ENCODE measurements at regions not wholly inside any gene's neighbourhood (a gene's known extent, or its start where the extent isn't known, plus 50 kb on each side); places are given as distances from the start of the nearest gene placed in this dataset.

- TF ChIP-seq, protein P1, sequence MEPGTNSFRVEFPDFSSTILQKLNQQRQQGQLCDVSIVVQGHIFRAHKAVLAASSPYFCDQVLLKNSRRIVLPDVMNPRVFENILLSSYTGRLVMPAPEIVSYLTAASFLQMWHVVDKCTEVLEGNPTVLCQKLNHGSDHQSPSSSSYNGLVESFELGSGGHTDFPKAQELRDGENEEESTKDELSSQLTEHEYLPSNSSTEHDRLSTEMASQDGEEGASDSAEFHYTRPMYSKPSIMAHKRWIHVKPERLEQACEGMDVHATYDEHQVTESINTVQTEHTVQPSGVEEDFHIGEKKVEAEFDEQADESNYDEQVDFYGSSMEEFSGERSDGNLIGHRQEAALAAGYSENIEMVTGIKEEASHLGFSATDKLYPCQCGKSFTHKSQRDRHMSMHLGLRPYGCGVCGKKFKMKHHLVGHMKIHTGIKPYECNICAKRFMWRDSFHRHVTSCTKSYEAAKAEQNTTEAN (CRISPR knock-in tag; IDR thresholded peaks at IDR 0.05): no peak
- TF ChIP-seq, protein P2, sequence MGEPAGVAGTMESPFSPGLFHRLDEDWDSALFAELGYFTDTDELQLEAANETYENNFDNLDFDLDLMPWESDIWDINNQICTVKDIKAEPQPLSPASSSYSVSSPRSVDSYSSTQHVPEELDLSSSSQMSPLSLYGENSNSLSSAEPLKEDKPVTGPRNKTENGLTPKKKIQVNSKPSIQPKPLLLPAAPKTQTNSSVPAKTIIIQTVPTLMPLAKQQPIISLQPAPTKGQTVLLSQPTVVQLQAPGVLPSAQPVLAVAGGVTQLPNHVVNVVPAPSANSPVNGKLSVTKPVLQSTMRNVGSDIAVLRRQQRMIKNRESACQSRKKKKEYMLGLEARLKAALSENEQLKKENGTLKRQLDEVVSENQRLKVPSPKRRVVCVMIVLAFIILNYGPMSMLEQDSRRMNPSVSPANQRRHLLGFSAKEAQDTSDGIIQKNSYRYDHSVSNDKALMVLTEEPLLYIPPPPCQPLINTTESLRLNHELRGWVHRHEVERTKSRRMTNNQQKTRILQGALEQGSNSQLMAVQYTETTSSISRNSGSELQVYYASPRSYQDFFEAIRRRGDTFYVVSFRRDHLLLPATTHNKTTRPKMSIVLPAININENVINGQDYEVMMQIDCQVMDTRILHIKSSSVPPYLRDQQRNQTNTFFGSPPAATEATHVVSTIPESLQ (CRISPR knock-in tag; IDR thresholded peaks at IDR 0.05): no peak
- TF ChIP-seq RELA (CRISPR knock-in tag; IDR thresholded peaks at IDR 0.05; ENCODE audit: borderline replicate concordance) (no peak), ZNF416 (CRISPR knock-in tag; IDR thresholded peaks at IDR 0.05) (no peak), JUN (CRISPR knock-in tag; IDR thresholded peaks at IDR 0.05) (no peak), ESRRA (CRISPR knock-in tag; IDR thresholded peaks at IDR 0.05; ENCODE audit: borderline replicate concordance) (no peak), IRF1 (CRISPR knock-in tag; IDR thresholded peaks at IDR 0.05) (no peak), FOXK1 (CRISPR knock-in tag; IDR thresholded peaks at IDR 0.05) (no peak), ZNF396 (CRISPR knock-in tag; IDR thresholded peaks at IDR 0.05; ENCODE audit: borderline replicate concordance) (no peak)
- TF ChIP-seq, protein P3, sequence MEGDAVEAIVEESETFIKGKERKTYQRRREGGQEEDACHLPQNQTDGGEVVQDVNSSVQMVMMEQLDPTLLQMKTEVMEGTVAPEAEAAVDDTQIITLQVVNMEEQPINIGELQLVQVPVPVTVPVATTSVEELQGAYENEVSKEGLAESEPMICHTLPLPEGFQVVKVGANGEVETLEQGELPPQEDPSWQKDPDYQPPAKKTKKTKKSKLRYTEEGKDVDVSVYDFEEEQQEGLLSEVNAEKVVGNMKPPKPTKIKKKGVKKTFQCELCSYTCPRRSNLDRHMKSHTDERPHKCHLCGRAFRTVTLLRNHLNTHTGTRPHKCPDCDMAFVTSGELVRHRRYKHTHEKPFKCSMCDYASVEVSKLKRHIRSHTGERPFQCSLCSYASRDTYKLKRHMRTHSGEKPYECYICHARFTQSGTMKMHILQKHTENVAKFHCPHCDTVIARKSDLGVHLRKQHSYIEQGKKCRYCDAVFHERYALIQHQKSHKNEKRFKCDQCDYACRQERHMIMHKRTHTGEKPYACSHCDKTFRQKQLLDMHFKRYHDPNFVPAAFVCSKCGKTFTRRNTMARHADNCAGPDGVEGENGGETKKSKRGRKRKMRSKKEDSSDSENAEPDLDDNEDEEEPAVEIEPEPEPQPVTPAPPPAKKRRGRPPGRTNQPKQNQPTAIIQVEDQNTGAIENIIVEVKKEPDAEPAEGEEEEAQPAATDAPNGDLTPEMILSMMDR (IDR thresholded peaks at IDR 0.05): no peak
- TF ChIP-seq, protein P4, sequence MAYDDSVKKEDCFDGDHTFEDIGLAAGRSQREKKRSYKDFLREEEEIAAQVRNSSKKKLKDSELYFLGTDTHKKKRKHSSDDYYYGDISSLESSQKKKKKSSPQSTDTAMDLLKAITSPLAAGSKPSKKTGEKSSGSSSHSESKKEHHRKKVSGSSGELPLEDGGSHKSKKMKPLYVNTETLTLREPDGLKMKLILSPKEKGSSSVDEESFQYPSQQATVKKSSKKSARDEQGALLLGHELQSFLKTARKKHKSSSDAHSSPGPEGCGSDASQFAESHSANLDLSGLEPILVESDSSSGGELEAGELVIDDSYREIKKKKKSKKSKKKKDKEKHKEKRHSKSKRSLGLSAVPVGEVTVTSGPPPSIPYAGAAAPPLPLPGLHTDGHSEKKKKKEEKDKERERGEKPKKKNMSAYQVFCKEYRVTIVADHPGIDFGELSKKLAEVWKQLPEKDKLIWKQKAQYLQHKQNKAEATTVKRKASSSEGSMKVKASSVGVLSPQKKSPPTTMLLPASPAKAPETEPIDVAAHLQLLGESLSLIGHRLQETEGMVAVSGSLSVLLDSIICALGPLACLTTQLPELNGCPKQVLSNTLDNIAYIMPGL (CRISPR knock-in tag; IDR thresholded peaks at IDR 0.05): no peak
- TF ChIP-seq, protein P5, sequence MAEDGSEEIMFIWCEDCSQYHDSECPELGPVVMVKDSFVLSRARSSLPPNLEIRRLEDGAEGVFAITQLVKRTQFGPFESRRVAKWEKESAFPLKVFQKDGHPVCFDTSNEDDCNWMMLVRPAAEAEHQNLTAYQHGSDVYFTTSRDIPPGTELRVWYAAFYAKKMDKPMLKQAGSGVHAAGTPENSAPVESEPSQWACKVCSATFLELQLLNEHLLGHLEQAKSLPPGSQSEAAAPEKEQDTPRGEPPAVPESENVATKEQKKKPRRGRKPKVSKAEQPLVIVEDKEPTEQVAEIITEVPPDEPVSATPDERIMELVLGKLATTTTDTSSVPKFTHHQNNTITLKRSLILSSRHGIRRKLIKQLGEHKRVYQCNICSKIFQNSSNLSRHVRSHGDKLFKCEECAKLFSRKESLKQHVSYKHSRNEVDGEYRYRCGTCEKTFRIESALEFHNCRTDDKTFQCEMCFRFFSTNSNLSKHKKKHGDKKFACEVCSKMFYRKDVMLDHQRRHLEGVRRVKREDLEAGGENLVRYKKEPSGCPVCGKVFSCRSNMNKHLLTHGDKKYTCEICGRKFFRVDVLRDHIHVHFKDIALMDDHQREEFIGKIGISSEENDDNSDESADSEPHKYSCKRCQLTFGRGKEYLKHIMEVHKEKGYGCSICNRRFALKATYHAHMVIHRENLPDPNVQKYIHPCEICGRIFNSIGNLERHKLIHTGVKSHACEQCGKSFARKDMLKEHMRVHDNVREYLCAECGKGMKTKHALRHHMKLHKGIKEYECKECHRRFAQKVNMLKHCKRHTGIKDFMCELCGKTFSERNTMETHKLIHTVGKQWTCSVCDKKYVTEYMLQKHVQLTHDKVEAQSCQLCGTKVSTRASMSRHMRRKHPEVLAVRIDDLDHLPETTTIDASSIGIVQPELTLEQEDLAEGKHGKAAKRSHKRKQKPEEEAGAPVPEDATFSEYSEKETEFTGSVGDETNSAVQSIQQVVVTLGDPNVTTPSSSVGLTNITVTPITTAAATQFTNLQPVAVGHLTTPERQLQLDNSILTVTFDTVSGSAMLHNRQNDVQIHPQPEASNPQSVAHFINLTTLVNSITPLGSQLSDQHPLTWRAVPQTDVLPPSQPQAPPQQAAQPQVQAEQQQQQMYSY (CRISPR knock-in tag; IDR thresholded peaks at IDR 0.05): no peak
- TF ChIP-seq, protein P6, sequence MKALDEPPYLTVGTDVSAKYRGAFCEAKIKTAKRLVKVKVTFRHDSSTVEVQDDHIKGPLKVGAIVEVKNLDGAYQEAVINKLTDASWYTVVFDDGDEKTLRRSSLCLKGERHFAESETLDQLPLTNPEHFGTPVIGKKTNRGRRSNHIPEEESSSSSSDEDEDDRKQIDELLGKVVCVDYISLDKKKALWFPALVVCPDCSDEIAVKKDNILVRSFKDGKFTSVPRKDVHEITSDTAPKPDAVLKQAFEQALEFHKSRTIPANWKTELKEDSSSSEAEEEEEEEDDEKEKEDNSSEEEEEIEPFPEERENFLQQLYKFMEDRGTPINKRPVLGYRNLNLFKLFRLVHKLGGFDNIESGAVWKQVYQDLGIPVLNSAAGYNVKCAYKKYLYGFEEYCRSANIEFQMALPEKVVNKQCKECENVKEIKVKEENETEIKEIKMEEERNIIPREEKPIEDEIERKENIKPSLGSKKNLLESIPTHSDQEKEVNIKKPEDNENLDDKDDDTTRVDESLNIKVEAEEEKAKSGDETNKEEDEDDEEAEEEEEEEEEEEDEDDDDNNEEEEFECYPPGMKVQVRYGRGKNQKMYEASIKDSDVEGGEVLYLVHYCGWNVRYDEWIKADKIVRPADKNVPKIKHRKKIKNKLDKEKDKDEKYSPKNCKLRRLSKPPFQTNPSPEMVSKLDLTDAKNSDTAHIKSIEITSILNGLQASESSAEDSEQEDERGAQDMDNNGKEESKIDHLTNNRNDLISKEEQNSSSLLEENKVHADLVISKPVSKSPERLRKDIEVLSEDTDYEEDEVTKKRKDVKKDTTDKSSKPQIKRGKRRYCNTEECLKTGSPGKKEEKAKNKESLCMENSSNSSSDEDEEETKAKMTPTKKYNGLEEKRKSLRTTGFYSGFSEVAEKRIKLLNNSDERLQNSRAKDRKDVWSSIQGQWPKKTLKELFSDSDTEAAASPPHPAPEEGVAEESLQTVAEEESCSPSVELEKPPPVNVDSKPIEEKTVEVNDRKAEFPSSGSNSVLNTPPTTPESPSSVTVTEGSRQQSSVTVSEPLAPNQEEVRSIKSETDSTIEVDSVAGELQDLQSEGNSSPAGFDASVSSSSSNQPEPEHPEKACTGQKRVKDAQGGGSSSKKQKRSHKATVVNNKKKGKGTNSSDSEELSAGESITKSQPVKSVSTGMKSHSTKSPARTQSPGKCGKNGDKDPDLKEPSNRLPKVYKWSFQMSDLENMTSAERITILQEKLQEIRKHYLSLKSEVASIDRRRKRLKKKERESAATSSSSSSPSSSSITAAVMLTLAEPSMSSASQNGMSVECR (CRISPR knock-in tag; IDR thresholded peaks at IDR 0.05; ENCODE audit: borderline replicate concordance): no peak
- TF ChIP-seq, protein P7, sequence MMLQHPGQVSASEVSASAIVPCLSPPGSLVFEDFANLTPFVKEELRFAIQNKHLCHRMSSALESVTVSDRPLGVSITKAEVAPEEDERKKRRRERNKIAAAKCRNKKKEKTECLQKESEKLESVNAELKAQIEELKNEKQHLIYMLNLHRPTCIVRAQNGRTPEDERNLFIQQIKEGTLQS (CRISPR knock-in tag; conservative IDR thresholded peaks at IDR 0.05): no peak
These were observed 426.1 kb downstream of the PABPC4L start for GRCh38 chr4:133775469-133775868.

All from WTC11 (cell line).